HCT116 (cell line): ENCODE measurements at regions not wholly inside any gene's neighbourhood (a gene's known extent, or its start where the extent isn't known, plus 50 kb on each side); places are given as distances from the start of the nearest gene placed in this dataset.

Experiments used
- ATAC-seq: fragments of 200-7000 bp; cut with Tn5 transposase; 2 replicates; pipeline ENCODE4 v1.9.1; 2020; ENCODE audit warnings: mild to moderate bottlenecking, moderate library complexity
- BruUV-seq: library from RNA; stranded (reverse); fragments of 400-500 nt; replicated peaks from 2 replicates; lab custom pipeline; 2021; lab: Mats Ljungman, UMichigan
- CTCF ChIA-PET: fragments of 300-600 bp; sonication (Branson Sonifier 250); formaldehyde crosslinking; loops from one replicate; lab custom pipeline; 2021; ENCODE audit warnings: antibody characterized with exemption; lab: Charles Lee
- POLR2A ChIA-PET: fragments of 300-600, 350-600 bp; sonication (Branson Sonifier 250); formaldehyde crosslinking; loops from one replicate; lab custom pipeline; 2021; ENCODE audit warnings: antibody characterized with exemption; lab: Charles Lee
- RAD21 ChIA-PET, 2 experiments: fragments of 300-600 bp; sonication (Branson Sonifier 250); formaldehyde crosslinking; loops; one replicate each; lab custom pipeline; 2023; ENCODE audit warnings: low total read pairs in 2 of 2; ENCODE audit not compliant: uncharacterized antibody in 2 of 2, unreplicated experiment in 2 of 2, low non-redundant PET in 1 of 2; lab: Charles Lee
- DNase-seq: peaks from one replicate; pipeline ENCODE4 v3.0.0-alpha.2; 2010; ENCODE audit warnings: low read depth, low spot score
- H2AFZ ChIP-seq: fragments of 200-600 bp; shearing (Covaris generic), sonication (generic); 2 replicates; pipeline ENCODE4 v1.6.1; 2017; ENCODE audit warnings: low read depth, mixed run types, mixed read lengths, antibody characterized with exemption, low read length; ENCODE audit not compliant: poor library complexity, severe bottlenecking
- H3K27ac ChIP-seq: 2 replicates; pipeline ENCODE4 v1.5.1; 2012; ENCODE audit warnings: low read depth, low read length
- H3K27me3 ChIP-seq: fragments of 200-600 bp; sonication (generic); 2 replicates; pipeline ENCODE4 v1.6.1; 2016; ENCODE audit warnings: mixed run types, low read length, mixed read lengths; ENCODE audit not compliant: insufficient read depth
- H3K36me3 ChIP-seq, 2 experiments: fragments of 200-500 bp in 1 of 2; fragments of 200-600 bp in 1 of 2; sonication (Bioruptor generic) in 1 of 2; sonication (generic) in 1 of 2; 2 replicates each; pipeline versions ENCODE4 v1.5.1 to v1.6.1; 2014 to 2016; ENCODE audit warnings: low read length in 2 of 2, inconsistent platforms in 1 of 2, mixed read lengths in 1 of 2, mixed run types in 1 of 2; ENCODE audit not compliant: insufficient read depth in 2 of 2, control insufficient read depth in 1 of 2
- H3K4me1 ChIP-seq, 2 experiments: fragments of 200-600 bp in 1 of 2; sonication (generic) in 1 of 2; 2 replicates each; pipeline versions ENCODE4 v1.5.1 to v1.6.1; 2012 to 2017; ENCODE audit warnings: low read length in 2 of 2, inconsistent platforms in 1 of 2, mild to moderate bottlenecking in 1 of 2, mixed read lengths in 1 of 2, mixed run types in 1 of 2, moderate library complexity in 1 of 2; ENCODE audit not compliant: insufficient read depth in 2 of 2, control insufficient read depth in 1 of 2
- H3K4me2 ChIP-seq: fragments of 200-600 bp; sonication (generic); 2 replicates; pipeline ENCODE4 v1.6.1; 2017; ENCODE audit warnings: mixed run types, low read length, mixed read lengths
- H3K4me3 ChIP-seq, 2 experiments: fragments of 200-600 bp in 1 of 2; sonication (generic) in 1 of 2; replicated peaks in 1 of 2; 2 replicates each; pipeline ENCODE4 v1.5.1; 2011 to 2016; ENCODE audit warnings: low read length in 2 of 2, control low read depth in 1 of 2, low read depth in 1 of 2, mild to moderate bottlenecking in 1 of 2, mixed read lengths in 1 of 2, mixed run types in 1 of 2
- H3K79me2 ChIP-seq: fragments of 200-600 bp; sonication (generic); 2 replicates; pipeline ENCODE4 v1.6.1; 2017; ENCODE audit warnings: mild to moderate bottlenecking, mixed run types, low read length, moderate library complexity, mixed read lengths; ENCODE audit not compliant: insufficient read depth
- H3K9ac ChIP-seq: fragments of 200-600 bp; sonication (generic); 2 replicates; pipeline ENCODE4 v1.6.1; 2016; ENCODE audit warnings: low read length, mixed read lengths
- H3K9me2 ChIP-seq: fragments of 200-600 bp; sonication (generic), shearing (Covaris generic); 2 replicates; pipeline ENCODE4 v1.6.1; 2017; ENCODE audit warnings: mixed run types, mild to moderate bottlenecking, moderate library complexity; ENCODE audit not compliant: insufficient read depth
- H3K9me3 ChIP-seq, 2 experiments: fragments of 200-500 bp in 1 of 2; fragments of 200-600 bp in 1 of 2; sonication (Bioruptor generic) in 1 of 2; sonication (generic) in 1 of 2; 2 replicates each; pipeline ENCODE4 v1.6.1; 2014 to 2017; ENCODE audit warnings: low read length in 2 of 2, mixed read lengths in 2 of 2, inconsistent platforms in 1 of 2, low read depth in 1 of 2, mild to moderate bottlenecking in 1 of 2, mixed run types in 1 of 2, moderate library complexity in 1 of 2; ENCODE audit not compliant: control insufficient read depth in 1 of 2, insufficient read depth in 1 of 2
- H4K20me1 ChIP-seq: fragments of 200-600 bp; sonication (generic), shearing (Covaris generic); 2 replicates; pipeline ENCODE4 v1.6.1; 2017; ENCODE audit warnings: mixed run types, mild to moderate bottlenecking, moderate library complexity; ENCODE audit not compliant: insufficient read depth
- CBX3 ChIP-seq: IDR thresholded peaks from 2 replicates; pipeline ENCODE4 v1.6.1; 2012; ENCODE audit warnings: low read depth
- RAD21 ChIP-seq: IDR thresholded peaks from 2 replicates; pipeline ENCODE4 v1.6.1; 2012; ENCODE audit warnings: low read depth, mild to moderate bottlenecking
- SP1 ChIP-seq: IDR thresholded peaks from 2 replicates; pipeline ENCODE4 v1.6.1; 2012; ENCODE audit warnings: low read depth
- intact Hi-C: fragments of 100-400 bp; cut with micrococcal nuclease; formaldehyde crosslinking; loops from 2 replicates; pipeline ENCODE4 v1.10.0; 2022
- TF ChIP-seq, protein P1 (sequence below), 3 experiments: fragments of 200-600 bp in 1 of 3; sonication (generic) in 1 of 3; IDR thresholded peaks in 2 of 3; conservative IDR thresholded peaks in 1 of 3; 2 replicates each; pipeline ENCODE4 v1.5.1; 2012 to 2017; ENCODE audit warnings: low read depth in 2 of 3, low read length in 2 of 3, antibody characterized with exemption in 1 of 3, borderline replicate concordance in 1 of 3, control low read depth in 1 of 3, mild to moderate bottlenecking in 1 of 3, mixed read lengths in 1 of 3, mixed run types in 1 of 3, moderate library complexity in 1 of 3; ENCODE audit not compliant: insufficient read depth in 1 of 3
- TF ChIP-seq, protein P2 (sequence below): IDR thresholded peaks from 2 replicates; pipeline ENCODE4 v1.6.1; 2012; ENCODE audit warnings: low read depth

DNA sequence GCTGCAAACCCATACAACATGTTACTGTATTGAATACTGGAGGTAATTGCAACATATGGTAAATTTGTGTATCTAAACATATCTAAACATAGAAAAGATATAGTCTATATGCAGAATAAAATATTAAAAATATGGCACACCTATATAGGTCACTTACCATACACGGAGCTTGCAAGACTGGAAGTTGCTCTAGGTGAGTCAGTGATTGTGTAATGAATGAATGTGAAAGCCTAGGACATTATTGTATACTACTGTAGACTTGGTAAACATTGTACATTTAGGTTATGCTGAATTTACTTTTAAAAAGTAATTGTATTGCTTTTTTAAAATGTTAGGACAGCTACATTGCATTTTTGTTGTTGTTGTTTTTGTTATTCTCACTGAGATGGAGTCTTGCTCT, 968.8 kb downstream of the TLE1 start:
- Histone ChIP-seq H4K20me1 (no peaks in the 10 kb centered on the region), H3K27me3 (no peaks in the 10 kb centered on the region), H3K9me3 (peaks cover 3 to 5% of the 10 kb centered on the region in 2 experiments; a peak in 1 of 4 replicates), H3K36me3 (no peaks in the 10 kb centered on the region), H3K4me2 (no peak overlapping the region), H3K27ac (no peak overlapping the region), H3K9ac (no peak overlapping the region), H3K4me3 (no peak overlapping the region), H2AFZ (no peak overlapping the region), H3K79me2 (no peaks in the 10 kb centered on the region), H3K4me1 (no peaks in the 10 kb centered on the region), H3K9me2 (no peaks in the 10 kb centered on the region)
- DNase-seq: no peak
- TF ChIP-seq RAD21: no peak
- no peak for TF ChIP-seq SP1
- TF ChIP-seq, protein P1, sequence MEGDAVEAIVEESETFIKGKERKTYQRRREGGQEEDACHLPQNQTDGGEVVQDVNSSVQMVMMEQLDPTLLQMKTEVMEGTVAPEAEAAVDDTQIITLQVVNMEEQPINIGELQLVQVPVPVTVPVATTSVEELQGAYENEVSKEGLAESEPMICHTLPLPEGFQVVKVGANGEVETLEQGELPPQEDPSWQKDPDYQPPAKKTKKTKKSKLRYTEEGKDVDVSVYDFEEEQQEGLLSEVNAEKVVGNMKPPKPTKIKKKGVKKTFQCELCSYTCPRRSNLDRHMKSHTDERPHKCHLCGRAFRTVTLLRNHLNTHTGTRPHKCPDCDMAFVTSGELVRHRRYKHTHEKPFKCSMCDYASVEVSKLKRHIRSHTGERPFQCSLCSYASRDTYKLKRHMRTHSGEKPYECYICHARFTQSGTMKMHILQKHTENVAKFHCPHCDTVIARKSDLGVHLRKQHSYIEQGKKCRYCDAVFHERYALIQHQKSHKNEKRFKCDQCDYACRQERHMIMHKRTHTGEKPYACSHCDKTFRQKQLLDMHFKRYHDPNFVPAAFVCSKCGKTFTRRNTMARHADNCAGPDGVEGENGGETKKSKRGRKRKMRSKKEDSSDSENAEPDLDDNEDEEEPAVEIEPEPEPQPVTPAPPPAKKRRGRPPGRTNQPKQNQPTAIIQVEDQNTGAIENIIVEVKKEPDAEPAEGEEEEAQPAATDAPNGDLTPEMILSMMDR (IDR thresholded peaks at IDR 0.05 in 2 of 3, conservative IDR thresholded peaks at IDR 0.05 in 1 of 3; ENCODE audit: borderline replicate concordance in 1 of 3, insufficient read depth in 1 of 3, low read depth in 2 of 3, low read length in 2 of 3): no peak
- TF ChIP-seq, protein P2, sequence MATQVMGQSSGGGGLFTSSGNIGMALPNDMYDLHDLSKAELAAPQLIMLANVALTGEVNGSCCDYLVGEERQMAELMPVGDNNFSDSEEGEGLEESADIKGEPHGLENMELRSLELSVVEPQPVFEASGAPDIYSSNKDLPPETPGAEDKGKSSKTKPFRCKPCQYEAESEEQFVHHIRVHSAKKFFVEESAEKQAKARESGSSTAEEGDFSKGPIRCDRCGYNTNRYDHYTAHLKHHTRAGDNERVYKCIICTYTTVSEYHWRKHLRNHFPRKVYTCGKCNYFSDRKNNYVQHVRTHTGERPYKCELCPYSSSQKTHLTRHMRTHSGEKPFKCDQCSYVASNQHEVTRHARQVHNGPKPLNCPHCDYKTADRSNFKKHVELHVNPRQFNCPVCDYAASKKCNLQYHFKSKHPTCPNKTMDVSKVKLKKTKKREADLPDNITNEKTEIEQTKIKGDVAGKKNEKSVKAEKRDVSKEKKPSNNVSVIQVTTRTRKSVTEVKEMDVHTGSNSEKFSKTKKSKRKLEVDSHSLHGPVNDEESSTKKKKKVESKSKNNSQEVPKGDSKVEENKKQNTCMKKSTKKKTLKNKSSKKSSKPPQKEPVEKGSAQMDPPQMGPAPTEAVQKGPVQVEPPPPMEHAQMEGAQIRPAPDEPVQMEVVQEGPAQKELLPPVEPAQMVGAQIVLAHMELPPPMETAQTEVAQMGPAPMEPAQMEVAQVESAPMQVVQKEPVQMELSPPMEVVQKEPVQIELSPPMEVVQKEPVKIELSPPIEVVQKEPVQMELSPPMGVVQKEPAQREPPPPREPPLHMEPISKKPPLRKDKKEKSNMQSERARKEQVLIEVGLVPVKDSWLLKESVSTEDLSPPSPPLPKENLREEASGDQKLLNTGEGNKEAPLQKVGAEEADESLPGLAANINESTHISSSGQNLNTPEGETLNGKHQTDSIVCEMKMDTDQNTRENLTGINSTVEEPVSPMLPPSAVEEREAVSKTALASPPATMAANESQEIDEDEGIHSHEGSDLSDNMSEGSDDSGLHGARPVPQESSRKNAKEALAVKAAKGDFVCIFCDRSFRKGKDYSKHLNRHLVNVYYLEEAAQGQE: no peak
- TF ChIP-seq CBX3: no peak
- intact Hi-C loops: no loop called here
- ChIA-PET POLR2A (no interaction called here), CTCF (no interaction called here), RAD21 (no interaction called here)
- BruUV-seq: no TSS peak
- ATAC-seq: no peak
